ES-I3 (cell line): ENCODE measurements at regions not wholly inside any gene's neighbourhood (a gene's known extent, or its start where the extent isn't known, plus 50 kb on each side); places are given as distances from the start of the nearest gene placed in this dataset.

Experiments used
- H3K36me3 ChIP-seq: 2 replicates; pipeline ENCODE4 v1.6.1; 2013; ENCODE audit warnings: mild to moderate bottlenecking, low read length, control low read depth, moderate library complexity; ENCODE audit not compliant: insufficient read depth
- H3K4me1 ChIP-seq: 2 replicates; pipeline ENCODE4 v1.6.1; 2013; ENCODE audit warnings: mild to moderate bottlenecking, control low read depth, low read length; ENCODE audit not compliant: insufficient read depth
- H3K9ac ChIP-seq: 2 replicates; pipeline ENCODE4 v1.6.1; 2013; ENCODE audit warnings: low read depth, mild to moderate bottlenecking, low read length, moderate library complexity
- H3K9me3 ChIP-seq: 2 replicates; pipeline ENCODE4 v1.6.1; 2013; ENCODE audit warnings: mild to moderate bottlenecking, low read length, moderate library complexity; ENCODE audit not compliant: control insufficient read depth, insufficient read depth

- Histone ChIP-seq H3K9ac (no peak overlapping the region), H3K4me1 (no peaks in the 10 kb centered on the region), H3K9me3 (no peaks in the 10 kb centered on the region), H3K36me3 (no peaks in the 10 kb centered on the region)
Measured at GRCh38 chr22:49590381-49590780, 237.3 kb downstream of the BRD1 start.

- no peaks in the 10 kb centered on the region for H3K36me3 ChIP-seq
- no peaks in the 10 kb centered on the region for H3K9me3 ChIP-seq
- no peaks in the 10 kb centered on the region for H3K4me1 ChIP-seq
- no peak overlapping the region for H3K9ac ChIP-seq
Measured at GRCh38 chr22:49589811-49590210, 237.9 kb downstream of the BRD1 start.

- Histone ChIP-seq H3K36me3 (no peaks in the 10 kb centered on the region), H3K4me1 (no peaks in the 10 kb centered on the region), H3K9ac (no peak overlapping the region), H3K9me3 (no peaks in the 10 kb centered on the region)
Measured at GRCh38 chr22:49589301-49589700, 238.4 kb downstream of the BRD1 start.

- Histone ChIP-seq H3K9ac (no peak overlapping the region), H3K36me3 (no peaks in the 10 kb centered on the region), H3K4me1 (no peaks in the 10 kb centered on the region), H3K9me3 (no peaks in the 10 kb centered on the region)
Measured at GRCh38 chr22:49588739-49589138, 238.9 kb downstream of the BRD1 start.

- Histone ChIP-seq H3K9ac (no peak overlapping the region), H3K36me3 (no peaks in the 10 kb centered on the region), H3K9me3 (no peaks in the 10 kb centered on the region), H3K4me1 (no peaks in the 10 kb centered on the region)
Measured at GRCh38 chr22:49587987-49588386, 239.7 kb downstream of the BRD1 start.

- no peak overlapping the region for H3K9ac ChIP-seq
- H3K36me3 ChIP-seq: no peaks in the 10 kb centered on the region
- H3K4me1 ChIP-seq: no peaks in the 10 kb centered on the region
- H3K9me3 ChIP-seq: no peaks in the 10 kb centered on the region
Measured at GRCh38 chr22:49587421-49587820, 240.3 kb downstream of the BRD1 start.

GRCh38 chr22:49586873-49587272, 240.8 kb downstream of the BRD1 start:
- H3K9me3 ChIP-seq: no peaks in the 10 kb centered on the region
- no peaks in the 10 kb centered on the region for H3K36me3 ChIP-seq
- no peak overlapping the region for H3K9ac ChIP-seq
- H3K4me1 ChIP-seq: no peaks in the 10 kb centered on the region

GRCh38 chr22:49586244-49586748, 241.4 kb downstream of the BRD1 start:
- Histone ChIP-seq H3K36me3 (no peaks in the 10 kb centered on the region), H3K9me3 (no peaks in the 10 kb centered on the region), H3K9ac (no peak overlapping the region), H3K4me1 (no peaks in the 10 kb centered on the region)

- no peaks in the 10 kb centered on the region for H3K4me1 ChIP-seq
- no peaks in the 10 kb centered on the region for H3K9me3 ChIP-seq
- no peak overlapping the region for H3K9ac ChIP-seq
- H3K36me3 ChIP-seq: no peaks in the 10 kb centered on the region
Measured at GRCh38 chr22:49585461-49586243, 242.0 kb downstream of the BRD1 start.

GRCh38 chr22:49583886-49584505, 243.7 kb downstream of the BRD1 start:
- H3K36me3 ChIP-seq: no peaks in the 10 kb centered on the region
- no peak overlapping the region for H3K9ac ChIP-seq
- H3K9me3 ChIP-seq: no peaks in the 10 kb centered on the region
- H3K4me1 ChIP-seq: no peaks in the 10 kb centered on the region

- H3K4me1 ChIP-seq: no peaks in the 10 kb centered on the region
- no peaks in the 10 kb centered on the region for H3K9me3 ChIP-seq
- no peaks in the 10 kb centered on the region for H3K36me3 ChIP-seq
- no peak overlapping the region for H3K9ac ChIP-seq
Measured at GRCh38 chr22:49583341-49583740, 244.3 kb downstream of the BRD1 start.

- no peaks in the 10 kb centered on the region for H3K9me3 ChIP-seq
- H3K4me1 ChIP-seq: no peaks in the 10 kb centered on the region
- no peaks in the 10 kb centered on the region for H3K36me3 ChIP-seq
- H3K9ac ChIP-seq: no peak overlapping the region
Measured at GRCh38 chr22:49582678-49583077, 245.0 kb downstream of the BRD1 start.

GRCh38 chr22:49582181-49582580, 245.5 kb downstream of the BRD1 start:
- Histone ChIP-seq H3K9ac (no peak overlapping the region), H3K4me1 (no peaks in the 10 kb centered on the region), H3K36me3 (no peaks in the 10 kb centered on the region), H3K9me3 (no peaks in the 10 kb centered on the region)

- no peaks in the 10 kb centered on the region for H3K9me3 ChIP-seq
- no peak overlapping the region for H3K9ac ChIP-seq
- no peaks in the 10 kb centered on the region for H3K4me1 ChIP-seq
- no peaks in the 10 kb centered on the region for H3K36me3 ChIP-seq
Measured at GRCh38 chr22:49580024-49580423, 247.6 kb downstream of the BRD1 start.
